H1 (cell line): ENCODE measurements at regions not wholly inside any gene's neighbourhood (a gene's known extent, or its start where the extent isn't known, plus 50 kb on each side); places are given as distances from the start of the nearest gene placed in this dataset.

Experiments used
- ZNF274 ChIP-seq: IDR thresholded peaks from 2 replicates; pipeline ENCODE4 v1.7.0; 2012; ENCODE audit warnings: low read length, borderline replicate concordance; ENCODE audit errors: extremely low read depth
- TF ChIP-seq, protein P1 (sequence below), 3 experiments: IDR thresholded peaks; 1 replicate in 2 of 3; 2 replicates in 1 of 3; pipeline versions ENCODE4 v1.5.1 to v1.6.1; 2011; ENCODE audit warnings: low read length in 3 of 3, mild to moderate bottlenecking in 3 of 3, inconsistent platforms in 2 of 3, low read depth in 1 of 3, moderate library complexity in 1 of 3; ENCODE audit not compliant: insufficient read depth in 1 of 3; ENCODE audit errors: control extremely low read depth in 1 of 3

DNA sequence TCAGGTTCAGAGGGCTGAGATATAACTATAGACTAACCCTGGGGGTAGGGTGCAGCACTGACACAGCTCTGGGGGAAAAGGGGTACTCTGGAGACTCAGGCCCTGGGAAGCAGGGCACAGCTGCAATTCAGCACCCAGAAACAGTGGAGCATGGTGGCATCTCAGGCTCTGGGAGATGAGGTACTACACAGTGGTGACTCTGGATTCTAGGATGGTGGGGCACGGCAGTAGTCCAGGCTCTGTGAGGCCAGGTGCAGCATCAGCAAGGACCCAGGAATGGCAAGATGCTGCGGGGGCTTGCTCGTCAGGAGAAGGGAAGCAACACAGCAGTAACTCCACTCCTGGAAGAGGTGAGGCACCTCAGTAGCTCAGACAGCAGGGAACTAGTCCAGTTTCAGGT, 271.5 kb upstream of the MOCS1 start:
- no peak for TF ChIP-seq ZNF274
- TF ChIP-seq, protein P1, sequence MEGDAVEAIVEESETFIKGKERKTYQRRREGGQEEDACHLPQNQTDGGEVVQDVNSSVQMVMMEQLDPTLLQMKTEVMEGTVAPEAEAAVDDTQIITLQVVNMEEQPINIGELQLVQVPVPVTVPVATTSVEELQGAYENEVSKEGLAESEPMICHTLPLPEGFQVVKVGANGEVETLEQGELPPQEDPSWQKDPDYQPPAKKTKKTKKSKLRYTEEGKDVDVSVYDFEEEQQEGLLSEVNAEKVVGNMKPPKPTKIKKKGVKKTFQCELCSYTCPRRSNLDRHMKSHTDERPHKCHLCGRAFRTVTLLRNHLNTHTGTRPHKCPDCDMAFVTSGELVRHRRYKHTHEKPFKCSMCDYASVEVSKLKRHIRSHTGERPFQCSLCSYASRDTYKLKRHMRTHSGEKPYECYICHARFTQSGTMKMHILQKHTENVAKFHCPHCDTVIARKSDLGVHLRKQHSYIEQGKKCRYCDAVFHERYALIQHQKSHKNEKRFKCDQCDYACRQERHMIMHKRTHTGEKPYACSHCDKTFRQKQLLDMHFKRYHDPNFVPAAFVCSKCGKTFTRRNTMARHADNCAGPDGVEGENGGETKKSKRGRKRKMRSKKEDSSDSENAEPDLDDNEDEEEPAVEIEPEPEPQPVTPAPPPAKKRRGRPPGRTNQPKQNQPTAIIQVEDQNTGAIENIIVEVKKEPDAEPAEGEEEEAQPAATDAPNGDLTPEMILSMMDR (IDR thresholded peaks at IDR 0.05; ENCODE audit: control extremely low read depth in 1 of 3, insufficient read depth in 1 of 3, low read depth in 1 of 3, low read length in 3 of 3), result no peak
